ENCODE measurements at regions not wholly inside any gene's neighbourhood (a gene's known extent, or its start where the extent isn't known, plus 50 kb on each side); places are given as distances from the start of the nearest gene placed in this dataset.

DNA sequence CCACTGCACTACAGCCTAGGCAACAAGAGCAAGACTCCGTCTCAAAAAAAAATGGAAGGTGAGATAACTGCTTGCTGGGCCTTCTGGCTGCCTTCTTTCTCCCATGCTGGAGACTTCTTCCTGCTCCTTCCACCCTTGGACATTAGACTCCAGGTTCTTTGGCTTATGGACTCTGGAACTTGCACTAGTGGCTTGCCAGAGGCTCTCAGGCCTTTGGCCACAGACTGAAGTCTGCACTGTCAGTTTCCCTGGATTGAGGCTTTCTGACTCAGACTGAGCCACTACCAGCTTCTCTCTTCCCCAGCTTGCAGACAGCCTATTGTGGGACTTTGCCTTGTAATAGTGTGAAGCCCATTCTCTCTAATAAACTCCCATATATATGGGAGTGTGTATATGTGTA lies 118.5 kb upstream of the SLC14A2 start:
- Histone ChIP-seq H3K4me2 (no peak overlapping the region), H3K27ac (no peak overlapping the region), H2AFZ (ENCODE audit: low read depth) (no peak overlapping the region), H3K27me3 (ENCODE audit: insufficient read depth, low read depth) (no peaks in the 10 kb centered on the region), H3K4me1 (ENCODE audit: low read depth, poor library complexity, severe bottlenecking) (no peaks in the 10 kb centered on the region), H4K20me1 (ENCODE audit: insufficient read depth) (no peaks in the 10 kb centered on the region), H3K79me2 (ENCODE audit: insufficient read depth, low read depth) (no peaks in the 10 kb centered on the region), H3K36me3 (ENCODE audit: insufficient read depth) (no peaks in the 10 kb centered on the region), H3K4me3 (IDR thresholded peaks at IDR 0.05; ENCODE audit: insufficient read depth, low read depth, low read length) (no peak overlapping the region), H3K9ac (no peak overlapping the region)
- TF ChIP-seq, protein P1, sequence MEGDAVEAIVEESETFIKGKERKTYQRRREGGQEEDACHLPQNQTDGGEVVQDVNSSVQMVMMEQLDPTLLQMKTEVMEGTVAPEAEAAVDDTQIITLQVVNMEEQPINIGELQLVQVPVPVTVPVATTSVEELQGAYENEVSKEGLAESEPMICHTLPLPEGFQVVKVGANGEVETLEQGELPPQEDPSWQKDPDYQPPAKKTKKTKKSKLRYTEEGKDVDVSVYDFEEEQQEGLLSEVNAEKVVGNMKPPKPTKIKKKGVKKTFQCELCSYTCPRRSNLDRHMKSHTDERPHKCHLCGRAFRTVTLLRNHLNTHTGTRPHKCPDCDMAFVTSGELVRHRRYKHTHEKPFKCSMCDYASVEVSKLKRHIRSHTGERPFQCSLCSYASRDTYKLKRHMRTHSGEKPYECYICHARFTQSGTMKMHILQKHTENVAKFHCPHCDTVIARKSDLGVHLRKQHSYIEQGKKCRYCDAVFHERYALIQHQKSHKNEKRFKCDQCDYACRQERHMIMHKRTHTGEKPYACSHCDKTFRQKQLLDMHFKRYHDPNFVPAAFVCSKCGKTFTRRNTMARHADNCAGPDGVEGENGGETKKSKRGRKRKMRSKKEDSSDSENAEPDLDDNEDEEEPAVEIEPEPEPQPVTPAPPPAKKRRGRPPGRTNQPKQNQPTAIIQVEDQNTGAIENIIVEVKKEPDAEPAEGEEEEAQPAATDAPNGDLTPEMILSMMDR (conservative IDR thresholded peaks at IDR 0.05; ENCODE audit: low read depth, low read length) = no peak

- no peaks in the 10 kb centered on the region for H3K79me2 ChIP-seq (ENCODE audit: insufficient read depth, low read depth)
- H3K4me1 ChIP-seq (ENCODE audit: low read depth, poor library complexity, severe bottlenecking) = no peaks in the 10 kb centered on the region
- no peak overlapping the region for H3K4me3 ChIP-seq (IDR thresholded peaks at IDR 0.05; ENCODE audit: insufficient read depth, low read depth, low read length)
- H3K27me3 ChIP-seq (ENCODE audit: insufficient read depth, low read depth) = no peaks in the 10 kb centered on the region
- no peak overlapping the region for H3K4me2 ChIP-seq
- H2AFZ ChIP-seq (ENCODE audit: low read depth) = no peak overlapping the region
- no peak overlapping the region for H3K9ac ChIP-seq
- H4K20me1 ChIP-seq (ENCODE audit: insufficient read depth) = no peaks in the 10 kb centered on the region
- no peak overlapping the region for H3K27ac ChIP-seq
- H3K36me3 ChIP-seq (ENCODE audit: insufficient read depth) = no peaks in the 10 kb centered on the region
- TF ChIP-seq, protein P1 (conservative IDR thresholded peaks at IDR 0.05; ENCODE audit: low read depth, low read length) = no peak
Observed at GRCh38 chr18:45497595-45498286, 117.5 kb upstream of the SLC14A2 start.

- no peak overlapping the region for H3K9ac ChIP-seq
- no peak overlapping the region for H3K4me3 ChIP-seq (IDR thresholded peaks at IDR 0.05; ENCODE audit: insufficient read depth, low read depth, low read length)
- no peaks in the 10 kb centered on the region for H3K36me3 ChIP-seq (ENCODE audit: insufficient read depth)
- H3K4me1 ChIP-seq (ENCODE audit: low read depth, poor library complexity, severe bottlenecking) = no peaks in the 10 kb centered on the region
- H3K4me2 ChIP-seq = no peak overlapping the region
- no peak overlapping the region for H2AFZ ChIP-seq (ENCODE audit: low read depth)
- H4K20me1 ChIP-seq (ENCODE audit: insufficient read depth) = no peaks in the 10 kb centered on the region
- no peaks in the 10 kb centered on the region for H3K79me2 ChIP-seq (ENCODE audit: insufficient read depth, low read depth)
- TF ChIP-seq, protein P1 (conservative IDR thresholded peaks at IDR 0.05; ENCODE audit: low read depth, low read length) = no peak
- H3K27me3 ChIP-seq (ENCODE audit: insufficient read depth, low read depth) = no peaks in the 10 kb centered on the region
- H3K27ac ChIP-seq = no peak overlapping the region
Observed at GRCh38 chr18:45498287-45498658, 117.0 kb upstream of the SLC14A2 start.

- no peaks in the 10 kb centered on the region for H3K79me2 ChIP-seq (ENCODE audit: insufficient read depth, low read depth)
- TF ChIP-seq, protein P1 (conservative IDR thresholded peaks at IDR 0.05; ENCODE audit: low read depth, low read length) = no peak
- H3K9ac ChIP-seq = no peak overlapping the region
- no peaks in the 10 kb centered on the region for H3K27me3 ChIP-seq (ENCODE audit: insufficient read depth, low read depth)
- no peaks in the 10 kb centered on the region for H3K36me3 ChIP-seq (ENCODE audit: insufficient read depth)
- no peak overlapping the region for H3K27ac ChIP-seq
- H3K4me2 ChIP-seq = no peak overlapping the region
- no peaks in the 10 kb centered on the region for H4K20me1 ChIP-seq (ENCODE audit: insufficient read depth)
- H3K4me1 ChIP-seq (ENCODE audit: low read depth, poor library complexity, severe bottlenecking) = no peaks in the 10 kb centered on the region
- no peak overlapping the region for H2AFZ ChIP-seq (ENCODE audit: low read depth)
- no peak overlapping the region for H3K4me3 ChIP-seq (IDR thresholded peaks at IDR 0.05; ENCODE audit: insufficient read depth, low read depth, low read length)
Observed at GRCh38 chr18:45503990-45504389, 111.3 kb upstream of the SLC14A2 start.

All from KMS-11 (cell line).